ENCODE measurements at regions not wholly inside any gene's neighbourhood (a gene's known extent, or its start where the extent isn't known, plus 50 kb on each side); places are given as distances from the start of the nearest gene placed in this dataset.

DNA sequence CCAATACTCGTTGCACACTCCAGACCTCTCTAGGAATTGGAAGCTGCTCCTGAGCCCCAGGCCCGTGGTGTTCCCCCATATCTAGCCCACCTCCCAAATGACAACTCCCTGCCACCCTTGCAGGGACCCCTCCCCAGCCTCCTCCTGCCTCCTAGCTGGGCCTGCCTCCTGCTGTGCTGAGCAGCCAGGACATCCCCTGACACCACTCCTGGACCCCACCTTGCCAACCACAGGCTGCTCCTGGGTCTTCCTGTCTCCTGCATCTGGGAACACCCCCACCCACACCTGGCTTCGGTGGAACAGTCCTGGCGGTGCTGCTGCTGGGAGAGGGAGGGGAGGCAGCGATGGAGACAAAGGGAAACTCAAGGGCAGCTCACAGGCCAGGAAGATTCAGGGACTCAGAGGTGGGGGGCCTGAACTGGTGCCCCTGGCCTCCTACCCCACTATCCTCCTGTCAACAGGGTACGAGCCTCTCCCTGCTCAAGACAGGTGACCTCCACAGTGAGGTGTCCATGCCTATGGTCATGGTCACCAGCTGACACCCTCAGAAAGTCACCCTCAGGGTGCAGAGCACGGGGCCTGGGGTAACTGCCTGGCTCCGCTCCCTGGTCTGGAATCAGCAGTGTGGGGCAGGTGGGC is 81.2 kb downstream of the RIPK4 start:
- TF ChIP-seq, protein P1, sequence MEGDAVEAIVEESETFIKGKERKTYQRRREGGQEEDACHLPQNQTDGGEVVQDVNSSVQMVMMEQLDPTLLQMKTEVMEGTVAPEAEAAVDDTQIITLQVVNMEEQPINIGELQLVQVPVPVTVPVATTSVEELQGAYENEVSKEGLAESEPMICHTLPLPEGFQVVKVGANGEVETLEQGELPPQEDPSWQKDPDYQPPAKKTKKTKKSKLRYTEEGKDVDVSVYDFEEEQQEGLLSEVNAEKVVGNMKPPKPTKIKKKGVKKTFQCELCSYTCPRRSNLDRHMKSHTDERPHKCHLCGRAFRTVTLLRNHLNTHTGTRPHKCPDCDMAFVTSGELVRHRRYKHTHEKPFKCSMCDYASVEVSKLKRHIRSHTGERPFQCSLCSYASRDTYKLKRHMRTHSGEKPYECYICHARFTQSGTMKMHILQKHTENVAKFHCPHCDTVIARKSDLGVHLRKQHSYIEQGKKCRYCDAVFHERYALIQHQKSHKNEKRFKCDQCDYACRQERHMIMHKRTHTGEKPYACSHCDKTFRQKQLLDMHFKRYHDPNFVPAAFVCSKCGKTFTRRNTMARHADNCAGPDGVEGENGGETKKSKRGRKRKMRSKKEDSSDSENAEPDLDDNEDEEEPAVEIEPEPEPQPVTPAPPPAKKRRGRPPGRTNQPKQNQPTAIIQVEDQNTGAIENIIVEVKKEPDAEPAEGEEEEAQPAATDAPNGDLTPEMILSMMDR (IDR thresholded peaks at IDR 0.05), result no peak
- no peak for TF ChIP-seq ZFX (IDR thresholded peaks at IDR 0.05; ENCODE audit: borderline replicate concordance)
